Neutrophil (primary cell): ENCODE measurements at regions not wholly inside any gene's neighbourhood (a gene's known extent, or its start where the extent isn't known, plus 50 kb on each side); places are given as distances from the start of the nearest gene placed in this dataset.

ENCODE experiments used
- H3K27ac ChIP-seq: fragments of 200-600 bp; sonication (generic); 2 replicates; pipeline ENCODE4 v1.5.1; 2016; ENCODE audit warnings: mild to moderate bottlenecking, moderate library complexity
- H3K27me3 ChIP-seq: fragments of 200-600 bp; sonication (generic); 2 replicates; pipeline ENCODE4 v1.6.0; 2016; ENCODE audit warnings: mild to moderate bottlenecking
- H3K36me3 ChIP-seq: fragments of 200-600 bp; sonication (generic); 2 replicates; pipeline ENCODE4 v1.5.1; 2017
- H3K4me1 ChIP-seq, 2 experiments: fragments of 200-600 bp in 1 of 2; sonication (generic) in 1 of 2; 1 replicate in 1 of 2; 2 replicates in 1 of 2; pipeline versions ENCODE4 v1.5.1 to v1.6.1; 2013 to 2016; ENCODE audit warnings: low read depth in 1 of 2, low read length in 1 of 2, mild to moderate bottlenecking in 1 of 2, moderate library complexity in 1 of 2; ENCODE audit not compliant: control insufficient read depth in 1 of 2, insufficient read depth in 1 of 2
- H3K4me3 ChIP-seq, 2 experiments: fragments of 200-600 bp in 1 of 2; sonication (generic) in 1 of 2; 1 replicate in 1 of 2; 2 replicates in 1 of 2; pipeline ENCODE4 v1.5.1; 2013 to 2016; ENCODE audit warnings: low read depth in 1 of 2, low read length in 1 of 2, mild to moderate bottlenecking in 1 of 2, moderate library complexity in 1 of 2
- H3K9me3 ChIP-seq: fragments of 200-600 bp; sonication (generic); 2 replicates; pipeline ENCODE4 v1.5.1; 2016
- TF ChIP-seq, protein P1 (sequence below): fragments of 200-600 bp; sonication (generic); IDR thresholded peaks from 2 replicates; pipeline ENCODE4 v1.5.1; 2016; ENCODE audit warnings: antibody characterized with exemption

DNA sequence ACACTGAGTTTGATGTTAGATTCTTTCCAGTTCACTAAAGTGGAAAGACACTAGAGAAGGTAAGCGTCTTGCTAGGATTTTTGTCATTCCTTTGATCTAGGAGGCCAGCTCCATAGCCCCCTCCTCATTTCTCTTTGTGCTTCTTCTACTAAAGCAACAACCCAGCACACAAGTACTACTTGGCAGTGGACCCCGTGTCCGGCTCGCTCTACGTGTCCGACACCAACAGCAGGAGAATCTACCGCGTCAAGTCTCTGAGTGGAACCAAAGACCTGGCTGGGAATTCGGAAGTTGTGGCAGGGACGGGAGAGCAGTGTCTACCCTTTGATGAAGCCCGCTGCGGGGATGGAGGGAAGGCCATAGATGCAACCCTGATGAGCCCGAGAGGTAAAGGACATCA is 76.6 kb upstream of the WWC1 start:
- no peak overlapping the region for H3K4me3 ChIP-seq
- H3K27me3 ChIP-seq, result no peaks in the 10 kb centered on the region
- no peak overlapping the region for H3K27ac ChIP-seq
- TF ChIP-seq, protein P1, sequence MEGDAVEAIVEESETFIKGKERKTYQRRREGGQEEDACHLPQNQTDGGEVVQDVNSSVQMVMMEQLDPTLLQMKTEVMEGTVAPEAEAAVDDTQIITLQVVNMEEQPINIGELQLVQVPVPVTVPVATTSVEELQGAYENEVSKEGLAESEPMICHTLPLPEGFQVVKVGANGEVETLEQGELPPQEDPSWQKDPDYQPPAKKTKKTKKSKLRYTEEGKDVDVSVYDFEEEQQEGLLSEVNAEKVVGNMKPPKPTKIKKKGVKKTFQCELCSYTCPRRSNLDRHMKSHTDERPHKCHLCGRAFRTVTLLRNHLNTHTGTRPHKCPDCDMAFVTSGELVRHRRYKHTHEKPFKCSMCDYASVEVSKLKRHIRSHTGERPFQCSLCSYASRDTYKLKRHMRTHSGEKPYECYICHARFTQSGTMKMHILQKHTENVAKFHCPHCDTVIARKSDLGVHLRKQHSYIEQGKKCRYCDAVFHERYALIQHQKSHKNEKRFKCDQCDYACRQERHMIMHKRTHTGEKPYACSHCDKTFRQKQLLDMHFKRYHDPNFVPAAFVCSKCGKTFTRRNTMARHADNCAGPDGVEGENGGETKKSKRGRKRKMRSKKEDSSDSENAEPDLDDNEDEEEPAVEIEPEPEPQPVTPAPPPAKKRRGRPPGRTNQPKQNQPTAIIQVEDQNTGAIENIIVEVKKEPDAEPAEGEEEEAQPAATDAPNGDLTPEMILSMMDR, result no peak
- no peaks in the 10 kb centered on the region for H3K9me3 ChIP-seq
- no peaks in the 10 kb centered on the region for H3K36me3 ChIP-seq
- no peaks in the 10 kb centered on the region for H3K4me1 ChIP-seq

DNA sequence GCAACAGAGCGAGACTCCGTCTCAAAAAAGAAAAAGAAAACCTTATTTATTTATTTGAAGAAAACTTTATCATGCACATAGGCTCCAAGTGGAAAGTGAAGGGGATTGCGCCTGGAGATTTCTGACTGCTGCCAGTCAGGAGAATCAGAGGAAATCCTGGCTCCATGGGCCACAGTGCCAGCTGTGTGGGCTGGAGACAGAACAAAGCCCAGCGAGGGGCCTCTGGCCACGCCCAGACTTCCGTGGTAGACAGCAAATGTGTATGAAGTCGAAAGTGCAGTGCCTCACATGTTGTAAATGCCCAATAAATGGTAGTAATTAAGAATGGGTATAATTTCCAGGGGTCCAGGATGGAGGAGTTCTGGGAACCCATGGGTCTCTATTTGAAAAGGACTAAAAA is 75.8 kb upstream of the WWC1 start:
- Histone ChIP-seq H3K9me3 (no peaks in the 10 kb centered on the region), H3K4me3 (no peak overlapping the region), H3K27ac (no peak overlapping the region), H3K36me3 (no peaks in the 10 kb centered on the region), H3K27me3 (no peaks in the 10 kb centered on the region), H3K4me1 (no peaks in the 10 kb centered on the region)
- TF ChIP-seq, protein P1, result no peak

GRCh38 chr5:168216989-168217388 is 74.5 kb upstream of the WWC1 start:
- Histone ChIP-seq H3K27me3 (peaks cover 7% of the 10 kb centered on the region), H3K9me3 (no peaks in the 10 kb centered on the region), H3K27ac (no peak overlapping the region), H3K4me3 (no peak overlapping the region), H3K4me1 (no peaks in the 10 kb centered on the region), H3K36me3 (no peaks in the 10 kb centered on the region)
- TF ChIP-seq, protein P1, result no peak

- no peaks in the 10 kb centered on the region for H3K36me3 ChIP-seq
- peaks cover 12% of the 10 kb centered on the region for H3K27me3 ChIP-seq
- no peaks in the 10 kb centered on the region for H3K4me1 ChIP-seq
- H3K9me3 ChIP-seq, result no peaks in the 10 kb centered on the region
- no peak overlapping the region for H3K4me3 ChIP-seq
- H3K27ac ChIP-seq, result no peak overlapping the region
- TF ChIP-seq, protein P1, result no peak
These were observed 73.9 kb upstream of the WWC1 start for GRCh38 chr5:168217497-168217896.

- no peaks in the 10 kb centered on the region for H3K4me1 ChIP-seq
- peaks cover 17% of the 10 kb centered on the region for H3K27me3 ChIP-seq
- H3K36me3 ChIP-seq, result no peaks in the 10 kb centered on the region
- no peak overlapping the region for H3K4me3 ChIP-seq
- H3K27ac ChIP-seq, result no peak overlapping the region
- TF ChIP-seq, protein P1, result no peak
- no peaks in the 10 kb centered on the region for H3K9me3 ChIP-seq
These were observed 72.7 kb upstream of the WWC1 start for GRCh38 chr5:168218746-168219145.
